GM12873 (cell line): ENCODE measurements at regions not wholly inside any gene's neighbourhood (a gene's known extent, or its start where the extent isn't known, plus 50 kb on each side); places are given as distances from the start of the nearest gene placed in this dataset.

Experiments
- TF ChIP-seq, protein P1 (sequence below): IDR thresholded peaks from 2 replicates; pipeline ENCODE4 v1.5.1; 2012; ENCODE audit warnings: low read depth, mild to moderate bottlenecking, moderate library complexity, low read length, control low read depth; ENCODE audit not compliant: insufficient read depth; ENCODE audit errors: missing control alignments

DNA sequence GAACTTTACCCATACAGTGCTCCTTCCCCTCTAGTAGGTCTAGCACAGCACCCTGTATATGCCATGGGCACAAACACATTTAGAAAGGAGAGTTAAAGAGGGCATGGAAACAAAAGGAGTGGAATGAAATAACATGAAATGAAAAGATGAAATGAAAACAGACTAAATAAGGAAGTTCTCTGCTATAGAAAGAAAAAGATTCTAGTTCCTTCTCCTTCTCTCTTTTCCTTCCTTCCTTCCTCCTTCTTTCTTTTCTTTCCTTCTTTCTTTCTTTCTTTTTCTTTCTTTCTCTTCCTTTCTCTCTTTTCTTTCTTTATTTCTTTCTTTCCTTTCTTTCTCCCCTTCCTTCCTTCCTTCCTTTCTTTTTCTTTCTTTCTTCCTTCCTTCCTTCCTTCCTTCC is 2197.4 kb downstream of the PCDH7 start:
- TF ChIP-seq, protein P1, sequence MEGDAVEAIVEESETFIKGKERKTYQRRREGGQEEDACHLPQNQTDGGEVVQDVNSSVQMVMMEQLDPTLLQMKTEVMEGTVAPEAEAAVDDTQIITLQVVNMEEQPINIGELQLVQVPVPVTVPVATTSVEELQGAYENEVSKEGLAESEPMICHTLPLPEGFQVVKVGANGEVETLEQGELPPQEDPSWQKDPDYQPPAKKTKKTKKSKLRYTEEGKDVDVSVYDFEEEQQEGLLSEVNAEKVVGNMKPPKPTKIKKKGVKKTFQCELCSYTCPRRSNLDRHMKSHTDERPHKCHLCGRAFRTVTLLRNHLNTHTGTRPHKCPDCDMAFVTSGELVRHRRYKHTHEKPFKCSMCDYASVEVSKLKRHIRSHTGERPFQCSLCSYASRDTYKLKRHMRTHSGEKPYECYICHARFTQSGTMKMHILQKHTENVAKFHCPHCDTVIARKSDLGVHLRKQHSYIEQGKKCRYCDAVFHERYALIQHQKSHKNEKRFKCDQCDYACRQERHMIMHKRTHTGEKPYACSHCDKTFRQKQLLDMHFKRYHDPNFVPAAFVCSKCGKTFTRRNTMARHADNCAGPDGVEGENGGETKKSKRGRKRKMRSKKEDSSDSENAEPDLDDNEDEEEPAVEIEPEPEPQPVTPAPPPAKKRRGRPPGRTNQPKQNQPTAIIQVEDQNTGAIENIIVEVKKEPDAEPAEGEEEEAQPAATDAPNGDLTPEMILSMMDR, result no peak

DNA sequence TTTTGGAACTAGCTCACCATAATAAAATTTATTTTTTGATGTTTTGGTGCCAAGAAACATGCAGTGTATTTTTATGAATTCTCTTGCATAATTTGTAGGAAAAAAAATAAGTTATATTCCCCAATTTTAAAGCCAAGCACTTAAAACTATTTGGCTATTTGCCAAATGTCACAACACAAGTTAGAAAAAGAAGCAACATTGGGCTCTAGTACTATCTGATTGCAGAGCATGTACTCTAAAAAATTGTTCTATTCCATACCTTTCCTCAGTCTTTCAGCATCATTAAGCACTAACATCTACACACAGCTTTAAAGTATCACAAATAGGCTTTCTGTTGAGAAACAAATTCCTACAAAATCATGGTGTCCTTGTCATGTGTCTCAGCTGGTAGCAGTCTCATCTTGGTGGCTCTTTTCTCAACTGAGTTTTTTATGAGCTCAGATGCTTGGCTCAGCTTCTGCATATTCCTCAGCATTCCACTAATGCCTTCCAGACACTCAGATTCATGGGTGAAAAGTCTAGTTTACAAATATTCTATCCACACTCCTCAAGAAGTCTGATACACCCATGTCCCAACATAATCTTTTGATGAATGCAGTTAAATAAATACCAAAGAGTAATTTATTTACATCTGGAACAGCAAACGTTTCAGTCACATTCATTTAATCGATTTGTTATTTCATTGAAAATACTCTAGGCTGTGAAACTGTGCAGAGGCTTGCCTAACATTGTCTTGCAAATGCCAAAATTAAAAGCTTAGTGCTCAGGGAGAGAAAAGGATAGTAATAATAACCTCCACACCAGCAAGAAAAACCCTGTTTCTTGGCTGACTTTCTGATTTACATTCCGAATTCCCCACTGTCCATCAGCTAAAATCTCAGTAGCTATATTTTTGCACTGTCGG is 2209.9 kb downstream of the PCDH7 start:
- TF ChIP-seq, protein P1, result no peak

DNA sequence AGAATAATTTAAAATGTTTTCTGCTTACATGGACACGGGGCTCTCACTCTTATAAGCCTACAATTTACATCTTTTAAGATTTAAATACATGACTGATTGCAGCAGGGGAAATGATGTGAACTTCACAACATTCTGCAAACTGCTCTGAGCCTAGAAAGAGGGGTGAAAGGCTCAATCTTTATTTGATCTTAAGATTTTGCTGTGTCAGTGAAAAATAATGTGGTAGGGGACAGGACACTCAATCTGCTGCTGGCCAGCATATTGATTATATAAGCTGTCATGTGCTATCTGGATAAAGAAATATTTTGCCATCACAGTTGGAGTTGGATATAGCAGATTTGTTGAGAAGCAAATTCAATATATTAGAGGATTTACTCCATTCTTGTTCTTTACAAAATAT is 2210.5 kb downstream of the PCDH7 start:
- TF ChIP-seq, protein P1, result no peak

DNA sequence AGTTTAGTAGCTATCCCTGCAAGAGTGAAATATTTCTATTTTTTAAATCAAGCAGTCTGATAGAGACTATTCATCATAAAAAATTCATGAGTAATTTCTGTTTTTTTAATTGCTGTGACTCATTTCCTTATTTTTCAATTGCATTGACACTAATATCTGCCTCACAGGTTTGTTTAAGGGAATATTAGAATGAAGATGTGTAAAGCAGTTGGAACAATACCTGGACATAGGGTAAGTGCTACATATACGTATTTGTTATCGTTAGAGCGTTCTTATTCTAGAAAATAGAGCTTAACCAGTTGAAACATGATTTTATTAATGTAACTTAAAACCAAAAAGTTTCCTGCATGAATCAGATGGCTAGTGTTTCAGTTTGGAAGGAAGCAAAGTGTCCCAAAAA is 2211.3 kb downstream of the PCDH7 start:
- TF ChIP-seq, protein P1, result no peak

DNA sequence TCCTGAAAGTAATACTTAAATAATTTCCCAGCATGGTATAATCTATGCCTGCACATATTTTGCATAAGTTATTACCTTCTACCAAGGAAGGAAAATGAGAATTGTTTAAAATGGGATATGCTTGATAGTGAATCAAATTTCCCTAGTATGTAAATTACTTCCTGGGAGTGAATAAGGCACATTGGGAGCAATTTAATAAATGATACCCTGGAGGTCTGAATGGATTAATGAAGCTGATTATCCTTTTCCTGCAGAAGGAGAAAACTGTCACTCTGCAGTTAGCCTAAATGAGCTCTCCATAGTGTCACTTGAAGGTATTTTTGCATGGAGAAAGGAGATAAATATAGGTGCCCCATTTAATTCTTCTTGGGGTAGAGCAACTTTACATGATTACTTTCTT is 2212.0 kb downstream of the PCDH7 start:
- TF ChIP-seq, protein P1, result no peak

DNA sequence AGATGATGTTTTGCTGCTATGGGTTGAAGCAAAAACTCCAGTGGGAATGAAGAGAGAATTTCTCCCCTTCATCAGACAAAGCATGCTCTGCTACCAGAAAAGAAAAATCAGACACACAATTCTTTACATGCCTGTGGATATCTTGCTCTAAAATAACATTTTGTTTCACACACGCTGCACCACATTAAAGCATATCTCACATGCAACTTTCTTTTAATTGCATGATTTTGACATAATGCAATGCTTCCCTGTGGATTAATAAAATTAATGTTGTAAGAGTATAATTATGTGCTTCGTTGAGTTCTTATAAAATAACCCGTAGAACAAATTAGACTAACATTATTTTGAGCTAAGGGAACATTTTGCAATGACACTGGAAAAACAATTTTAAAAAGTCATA is 2230.7 kb downstream of the PCDH7 start:
- TF ChIP-seq, protein P1, result no peak

DNA sequence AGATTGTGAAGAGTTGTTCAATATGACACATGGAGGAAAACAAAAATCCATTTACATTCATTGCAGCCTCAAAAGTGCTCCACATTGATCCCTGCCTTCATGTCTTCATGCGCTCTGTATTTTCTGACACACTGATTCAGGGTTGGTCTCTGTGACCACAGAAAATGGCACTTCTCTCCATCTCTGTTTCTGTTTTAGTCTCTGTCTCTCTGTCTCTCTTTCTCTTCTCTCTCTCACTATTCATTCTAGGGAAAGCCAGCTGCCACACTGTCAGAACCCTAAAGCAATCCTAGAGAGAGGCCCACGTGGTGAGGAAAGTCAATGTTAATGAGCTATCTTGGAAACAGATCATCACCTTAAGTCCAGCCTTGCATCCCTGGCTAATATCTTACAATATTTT is 2238.4 kb downstream of the PCDH7 start:
- TF ChIP-seq, protein P1, result no peak
